ENCODE measurements at regions not wholly inside any gene's neighbourhood (a gene's known extent, or its start where the extent isn't known, plus 50 kb on each side); places are given as distances from the start of the nearest gene placed in this dataset.

GRCh38 chr14:87869619-87870583 lies 123.1 kb downstream of the GALC start:
- TF ChIP-seq CTCF (IDR thresholded peaks at IDR 0.05): no peak
- TF ChIP-seq SIN3A (IDR thresholded peaks at IDR 0.05; ENCODE audit: borderline replicate concordance, insufficient read depth, low read depth, low read length): no peak

Measured in Panc1 (cell line).